Naive B cell (primary cell): ENCODE measurements at regions not wholly inside any gene's neighbourhood (a gene's known extent, or its start where the extent isn't known, plus 50 kb on each side); places are given as distances from the start of the nearest gene placed in this dataset.
"Not testable (repeated sequence)": the region's sequence is repeated elsewhere in the genome, so short reads cannot be mapped to it uniquely, and the experiment has no call there.

Source experiments
- ATAC-seq, 2 donors: fragments of 150-1000 bp; cut with Tn5 transposase; 2 replicates each; pipeline ENCODE4 v1.10.0; 2021; ENCODE audit warnings: low read depth in 2 of 2, mild to moderate bottlenecking in 2 of 2, moderate library complexity in 2 of 2
- DNase-seq: peaks from one replicate; pipeline ENCODE4 v3.0.0; 2022
- H3K27ac Mint-ChIP-seq, 6 donors: one replicate each; pipeline ENCODE4 v1.8.0; 2020 to 2022; ENCODE audit warnings: mild to moderate bottlenecking in 6 of 6, mixed read lengths in 6 of 6, moderate library complexity in 5 of 6, inconsistent platforms in 2 of 6
- H3K27me3 Mint-ChIP-seq, 3 donors: one replicate each; pipeline ENCODE4 v1.8.0; 2021 to 2022; ENCODE audit warnings: mixed read lengths in 3 of 3, mild to moderate bottlenecking in 1 of 3
- H3K36me3 Mint-ChIP-seq, 2 donors: one replicate each; pipeline ENCODE4 v1.8.0; 2020 to 2022; ENCODE audit warnings: mixed read lengths in 2 of 2, inconsistent platforms in 1 of 2, mild to moderate bottlenecking in 1 of 2
- H3K4me1 Mint-ChIP-seq, 3 donors: one replicate each; pipeline ENCODE4 v1.8.0; 2020 to 2022; ENCODE audit warnings: mixed read lengths in 3 of 3, inconsistent platforms in 1 of 3, mild to moderate bottlenecking in 1 of 3, moderate library complexity in 1 of 3
- H3K4me3 Mint-ChIP-seq, 8 donors: one replicate each; pipeline ENCODE4 v1.8.0; 2020 to 2022; ENCODE audit warnings: mild to moderate bottlenecking in 8 of 8, mixed read lengths in 8 of 8, moderate library complexity in 8 of 8, inconsistent platforms in 2 of 8
- H3K9me3 Mint-ChIP-seq, 7 donors: one replicate each; pipeline ENCODE4 v1.8.0; 2020 to 2022; ENCODE audit warnings: mixed read lengths in 7 of 7, mild to moderate bottlenecking in 5 of 7, inconsistent platforms in 2 of 7, moderate library complexity in 1 of 7

GRCh38 chr3:144840866-144841265, 869.2 kb downstream of the DIPK2A start:
- Mint-ChIP-seq H3K4me3 (no peak overlapping the region), H3K36me3 (peaks cover 7 to 8% of the 10 kb centered on the region in 2 donors), H3K9me3 (peaks cover 4 to 17% (median 13%) of the 10 kb centered on the region in 7 donors), H3K27ac (no peak overlapping the region), H3K4me1 (no peaks in the 10 kb centered on the region), H3K27me3 (no peaks in the 10 kb centered on the region)
- ATAC-seq (no peak), DNase-seq (no peak)

DNA sequence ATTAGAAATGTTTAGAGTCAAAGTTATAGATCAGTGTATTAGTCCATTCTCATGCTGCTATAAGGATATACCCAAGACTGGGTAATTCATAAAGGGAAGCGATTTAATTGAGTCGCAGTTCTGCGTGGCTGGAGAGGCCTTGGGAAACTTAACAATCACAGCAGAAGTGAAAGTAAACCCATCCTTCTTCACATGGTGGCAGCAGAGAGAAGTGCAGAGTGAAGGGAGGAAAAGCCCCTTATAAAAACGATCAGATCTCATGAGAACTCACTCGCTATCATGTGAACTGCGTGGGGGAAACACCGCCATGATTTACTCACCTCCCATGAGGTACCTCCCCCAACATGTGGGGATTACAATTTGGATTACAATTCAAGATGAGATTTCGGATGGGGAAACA, 871.5 kb downstream of the DIPK2A start:
- no peak for DNase-seq
- Mint-ChIP-seq H3K4me3 (no peak overlapping the region), H3K27me3 (no peaks in the 10 kb centered on the region), H3K4me1 (no peaks in the 10 kb centered on the region), H3K36me3 (peaks cover 7 to 8% of the 10 kb centered on the region in 2 donors), H3K27ac (no peak overlapping the region), H3K9me3 (peaks cover 4 to 15% (median 13%) of the 10 kb centered on the region in 7 donors)
- ATAC-seq, result no peak

DNA sequence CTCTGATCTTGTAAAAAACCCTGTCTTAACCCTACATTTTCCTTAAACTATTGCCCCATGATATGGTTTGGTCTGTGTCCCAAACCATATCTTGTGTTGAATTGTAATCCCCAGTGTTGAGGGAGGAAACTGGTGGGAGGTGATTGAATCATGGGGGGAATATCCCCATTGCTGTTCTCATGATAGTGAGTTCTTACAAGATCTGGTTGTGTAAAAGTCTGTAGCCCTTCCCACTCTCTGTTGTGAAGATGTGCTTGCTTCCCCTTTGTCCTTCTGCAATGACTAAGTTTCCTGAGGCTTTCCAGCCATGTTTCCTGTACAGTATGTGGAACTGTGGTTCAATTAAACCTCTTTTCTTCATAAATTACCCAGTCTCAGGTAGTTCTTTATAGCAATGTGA, 881.4 kb downstream of the DIPK2A start:
- Mint-ChIP-seq H3K4me1 (no peaks in the 10 kb centered on the region), H3K9me3 (no peaks in the 10 kb centered on the region)

GRCh38 chr3:144854020-144854419, 882.4 kb downstream of the DIPK2A start:
- H3K27ac Mint-ChIP-seq, H3K9me3 Mint-ChIP-seq, H3K4me3 Mint-ChIP-seq, ATAC-seq, H3K4me1 Mint-ChIP-seq, H3K27me3 Mint-ChIP-seq, DNase-seq, H3K36me3 Mint-ChIP-seq: not testable (repeated sequence)

More for the DNA sequence above, 881.4 kb downstream of the DIPK2A start:
- H3K36me3 Mint-ChIP-seq, result no peaks in the 10 kb centered on the region
- ATAC-seq (no peak), DNase-seq (no peak)
- H3K27me3 Mint-ChIP-seq, result no peaks in the 10 kb centered on the region
- H3K4me3 Mint-ChIP-seq, result no peak overlapping the region
- H3K27ac Mint-ChIP-seq, result no peak overlapping the region

GRCh38 chr3:144859161-144859560, 887.5 kb downstream of the DIPK2A start:
- DNase-seq, result no peak
- ATAC-seq, result no peak
- Mint-ChIP-seq H3K4me3 (no peak overlapping the region), H3K27me3 (no peaks in the 10 kb centered on the region), H3K9me3 (no peaks in the 10 kb centered on the region), H3K27ac (no peak overlapping the region), H3K36me3 (no peaks in the 10 kb centered on the region), H3K4me1 (no peaks in the 10 kb centered on the region)

- Mint-ChIP-seq H3K4me3 (no peak overlapping the region), H3K36me3 (no peaks in the 10 kb centered on the region), H3K9me3 (peaks cover 0 to 2% (median 0%) of the 10 kb centered on the region in 7 donors), H3K27me3 (no peaks in the 10 kb centered on the region), H3K4me1 (no peaks in the 10 kb centered on the region), H3K27ac (no peak overlapping the region)
- no peak for ATAC-seq
- DNase-seq, result no peak
Measured at GRCh38 chr3:144864646-144865045, 893.0 kb downstream of the DIPK2A start.

DNA sequence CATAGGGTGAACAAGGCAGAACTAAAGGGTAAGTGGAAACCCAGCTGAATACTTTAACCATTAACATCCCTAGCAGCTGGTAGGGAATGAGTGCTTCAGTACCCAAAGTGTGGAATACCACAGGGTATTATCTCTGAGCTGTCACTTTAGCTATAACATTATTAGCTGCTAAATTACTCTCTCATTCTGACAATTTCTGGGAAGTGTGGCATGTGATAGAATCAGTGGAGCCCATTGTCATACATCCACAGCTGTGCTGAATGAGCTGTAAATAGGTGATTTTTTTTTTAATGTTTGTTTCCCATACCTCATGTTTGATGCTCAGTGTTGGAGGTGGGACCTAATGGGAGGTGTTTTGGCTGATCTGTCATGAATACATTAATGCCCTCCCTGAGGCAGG, 894.3 kb downstream of the DIPK2A start:
- Mint-ChIP-seq H3K27me3 (no peaks in the 10 kb centered on the region), H3K4me3 (no peak overlapping the region), H3K4me1 (no peaks in the 10 kb centered on the region), H3K9me3 (peaks cover 0 to 9% (median 0%) of the 10 kb centered on the region in 7 donors), H3K36me3 (no peaks in the 10 kb centered on the region), H3K27ac (no peak overlapping the region)
- ATAC-seq (no peak), DNase-seq (no peak)

- no peaks in the 10 kb centered on the region for H3K36me3 Mint-ChIP-seq
- no peak overlapping the region for H3K4me3 Mint-ChIP-seq
- no peaks in the 10 kb centered on the region for H3K27me3 Mint-ChIP-seq
- H3K27ac Mint-ChIP-seq, result no peak overlapping the region
- no peak for ATAC-seq
- no peak for DNase-seq
- peaks cover 0 to 9% (median 0%) of the 10 kb centered on the region in 7 donors for H3K9me3 Mint-ChIP-seq
- no peaks in the 10 kb centered on the region for H3K4me1 Mint-ChIP-seq
Measured at GRCh38 chr3:144866476-144866875, 894.9 kb downstream of the DIPK2A start.

DNA sequence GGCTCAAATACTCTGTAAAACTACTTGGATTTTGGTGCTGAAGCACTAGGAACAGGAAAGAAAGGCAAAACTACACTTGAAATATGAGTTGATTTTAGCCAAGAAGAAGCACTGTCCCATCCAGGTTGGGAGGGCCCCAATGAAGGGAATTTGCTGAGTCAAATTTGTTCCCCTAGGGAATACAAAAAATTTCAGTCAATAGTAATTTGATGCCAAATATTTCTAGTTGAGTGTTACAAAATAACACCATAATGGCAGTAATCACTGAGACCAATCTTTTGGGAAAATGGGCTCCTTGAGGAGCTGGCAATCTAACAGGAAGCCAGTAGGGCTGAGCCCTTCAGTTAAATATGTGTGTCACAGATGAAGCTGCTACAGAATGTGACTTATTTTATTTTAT, 896.9 kb downstream of the DIPK2A start:
- Mint-ChIP-seq H3K4me1 (no peaks in the 10 kb centered on the region), H3K9me3 (peaks cover 0 to 9% (median 0%) of the 10 kb centered on the region in 7 donors), H3K27ac (peak overlapping the region in 1 of 6 donors; percentile 12), H3K4me3 (no peak overlapping the region), H3K27me3 (no peaks in the 10 kb centered on the region), H3K36me3 (no peaks in the 10 kb centered on the region)
- DNase-seq (no peak), ATAC-seq (no peak)

GRCh38 chr3:144873066-144873465, 901.4 kb downstream of the DIPK2A start:
- H3K4me3 Mint-ChIP-seq, result no peak overlapping the region
- H3K9me3 Mint-ChIP-seq, result peaks cover 0 to 9% (median 0%) of the 10 kb centered on the region in 7 donors
- H3K4me1 Mint-ChIP-seq, result no peaks in the 10 kb centered on the region
- no peak for ATAC-seq
- no peaks in the 10 kb centered on the region for H3K27me3 Mint-ChIP-seq
- no peaks in the 10 kb centered on the region for H3K36me3 Mint-ChIP-seq
- no peak overlapping the region for H3K27ac Mint-ChIP-seq
- no peak for DNase-seq

DNA sequence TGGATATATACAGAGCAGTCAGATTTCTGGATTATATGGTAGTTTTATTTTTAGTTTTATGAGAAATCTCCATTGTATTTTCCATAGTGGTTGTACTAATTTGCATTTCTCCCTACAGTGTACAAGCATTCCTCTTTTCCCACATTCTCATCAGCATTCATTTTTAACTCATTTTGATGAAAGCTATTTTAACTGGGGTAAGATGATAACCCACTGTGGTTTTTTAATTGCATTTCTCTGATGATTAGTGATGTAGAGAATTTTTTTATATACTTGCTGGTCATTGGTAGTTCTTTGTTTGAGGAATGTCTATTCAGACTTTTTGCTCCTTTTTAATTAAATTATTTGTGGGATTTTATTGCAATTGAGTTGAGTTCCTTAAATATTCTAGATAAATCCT, 903.6 kb downstream of the DIPK2A start:
- peaks cover 0 to 1% (median 0%) of the 10 kb centered on the region in 7 donors for H3K9me3 Mint-ChIP-seq
- ATAC-seq (no peak), DNase-seq (no peak)
- H3K27me3 Mint-ChIP-seq, result no peaks in the 10 kb centered on the region
- H3K4me1 Mint-ChIP-seq, result no peaks in the 10 kb centered on the region
- H3K36me3 Mint-ChIP-seq, result no peaks in the 10 kb centered on the region
- H3K4me3 Mint-ChIP-seq, result no peak overlapping the region
- no peak overlapping the region for H3K27ac Mint-ChIP-seq

- Mint-ChIP-seq H3K4me3 (no peak overlapping the region), H3K9me3 (peaks cover 0 to 1% (median 0%) of the 10 kb centered on the region in 7 donors), H3K27ac (peak overlapping the region in 1 of 6 donors; percentile 3), H3K36me3 (no peaks in the 10 kb centered on the region), H3K4me1 (no peaks in the 10 kb centered on the region), H3K27me3 (no peaks in the 10 kb centered on the region)
- DNase-seq (no peak), ATAC-seq (no peak)
Measured at GRCh38 chr3:144877356-144877755, 905.7 kb downstream of the DIPK2A start.

DNA sequence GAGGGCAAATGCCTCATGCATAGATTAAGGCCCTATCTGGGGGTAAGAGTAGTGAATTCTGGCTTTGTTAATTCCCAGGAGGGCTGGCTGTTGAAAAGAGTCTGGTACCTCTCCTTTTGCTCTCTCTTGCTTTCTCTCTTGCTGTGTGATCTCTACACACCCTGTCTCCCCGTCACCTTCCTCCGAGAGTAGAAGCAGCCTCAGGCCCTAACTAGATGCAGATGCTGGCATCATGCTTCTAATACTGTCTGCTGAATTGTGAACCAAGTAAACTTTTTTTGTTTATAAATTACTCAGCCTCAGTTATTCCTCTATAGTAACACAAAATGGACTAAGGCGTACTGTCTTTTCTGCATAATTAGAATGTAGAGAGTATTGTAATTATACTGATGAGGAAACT, 908.1 kb downstream of the DIPK2A start:
- Mint-ChIP-seq H3K27ac (no peak overlapping the region), H3K4me1 (no peaks in the 10 kb centered on the region), H3K27me3 (no peaks in the 10 kb centered on the region), H3K9me3 (peaks cover 0 to 3% (median 0%) of the 10 kb centered on the region in 7 donors), H3K36me3 (no peaks in the 10 kb centered on the region), H3K4me3 (no peak overlapping the region)
- DNase-seq (no peak), ATAC-seq (no peak)

DNA sequence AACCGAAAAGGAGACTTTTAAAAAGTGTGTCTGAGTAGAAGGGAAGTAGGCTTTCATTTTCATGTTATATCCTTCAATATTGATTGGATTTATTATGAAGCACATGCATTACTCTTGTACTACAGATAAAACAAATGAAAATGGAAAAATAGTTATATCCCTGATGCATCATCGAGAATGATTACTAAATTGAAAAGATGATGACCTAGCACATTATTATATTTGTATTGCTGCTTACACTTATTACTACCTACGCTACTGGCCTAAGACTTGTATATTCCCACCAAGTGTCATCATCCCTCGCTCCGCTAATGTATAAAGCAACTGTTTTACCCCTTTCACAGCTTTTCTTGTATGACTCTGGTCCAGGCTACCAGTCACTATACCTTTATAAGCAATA, 922.4 kb downstream of the DIPK2A start:
- no peaks in the 10 kb centered on the region for H3K4me1 Mint-ChIP-seq
- no peaks in the 10 kb centered on the region for H3K36me3 Mint-ChIP-seq
- H3K9me3 Mint-ChIP-seq, result no peaks in the 10 kb centered on the region

DNA sequence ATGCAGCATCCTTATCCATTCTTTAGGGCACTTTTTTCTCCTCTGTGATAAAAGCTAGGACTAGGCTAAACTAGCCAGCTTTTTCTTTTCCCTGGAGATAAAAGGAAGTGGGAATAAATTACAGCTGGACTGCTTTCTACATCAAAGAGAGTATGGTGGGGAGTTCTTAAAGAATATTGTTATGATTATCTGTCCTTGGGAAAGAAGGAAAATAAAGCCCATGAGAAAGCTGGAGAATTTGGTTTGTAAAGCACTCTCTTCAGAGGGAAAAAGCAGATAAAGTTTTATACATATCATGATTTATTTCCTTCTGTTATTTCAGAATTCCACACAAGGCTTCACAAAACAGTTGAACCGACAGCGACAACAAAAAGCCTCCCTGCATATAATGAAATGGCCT, 923.0 kb downstream of the DIPK2A start:
- H3K27me3 Mint-ChIP-seq, result no peaks in the 10 kb centered on the region
- H3K4me1 Mint-ChIP-seq, result no peaks in the 10 kb centered on the region
- H3K9me3 Mint-ChIP-seq, result no peaks in the 10 kb centered on the region
- no peak for DNase-seq
- ATAC-seq, result no peak
- H3K4me3 Mint-ChIP-seq, result no peak overlapping the region
- H3K36me3 Mint-ChIP-seq, result no peaks in the 10 kb centered on the region
- no peak overlapping the region for H3K27ac Mint-ChIP-seq

More for the DNA sequence above, 922.4 kb downstream of the DIPK2A start:
- ATAC-seq (no peak), DNase-seq (no peak)
- Mint-ChIP-seq H3K27me3 (no peaks in the 10 kb centered on the region), H3K4me3 (no peak overlapping the region), H3K27ac (no peak overlapping the region)
